SJCRH30 (cell line): ENCODE measurements at regions not wholly inside any gene's neighbourhood (a gene's known extent, or its start where the extent isn't known, plus 50 kb on each side); places are given as distances from the start of the nearest gene placed in this dataset.

ENCODE experiments used
- DNase-seq, 2 experiments: peaks; one replicate each; pipeline ENCODE4 v3.0.0-alpha.2; 2015 to 2020
- H3K27ac ChIP-seq: fragments of 250-450 bp; sonication (Bioruptor Pico); 2 replicates; pipeline ENCODE4 v1.5.1; 2020; ENCODE audit warnings: mild to moderate bottlenecking, moderate library complexity
- H3K27me3 ChIP-seq: fragments of 250-450 bp; sonication (Bioruptor Pico); 2 replicates; pipeline ENCODE4 v1.5.1; 2020; ENCODE audit warnings: mild to moderate bottlenecking, moderate library complexity
- H3K36me3 ChIP-seq: fragments of 250-450 bp; sonication (Bioruptor Pico); 2 replicates; pipeline ENCODE4 v1.5.1; 2020; ENCODE audit warnings: mild to moderate bottlenecking, moderate library complexity
- H3K4me1 ChIP-seq: fragments of 250-450 bp; sonication (Bioruptor Pico); 2 replicates; pipeline ENCODE4 v1.5.1; 2020; ENCODE audit warnings: mild to moderate bottlenecking, moderate library complexity
- H3K4me3 ChIP-seq: fragments of 250-450 bp; sonication (Bioruptor Pico); 2 replicates; pipeline ENCODE4 v1.5.1; 2020; ENCODE audit warnings: mild to moderate bottlenecking, moderate library complexity
- H3K9me3 ChIP-seq: fragments of 250-450 bp; sonication (Bioruptor Pico); replicated peaks from 2 replicates; pipeline ENCODE4 v1.5.1; 2020; ENCODE audit warnings: mild to moderate bottlenecking, moderate library complexity

DNA sequence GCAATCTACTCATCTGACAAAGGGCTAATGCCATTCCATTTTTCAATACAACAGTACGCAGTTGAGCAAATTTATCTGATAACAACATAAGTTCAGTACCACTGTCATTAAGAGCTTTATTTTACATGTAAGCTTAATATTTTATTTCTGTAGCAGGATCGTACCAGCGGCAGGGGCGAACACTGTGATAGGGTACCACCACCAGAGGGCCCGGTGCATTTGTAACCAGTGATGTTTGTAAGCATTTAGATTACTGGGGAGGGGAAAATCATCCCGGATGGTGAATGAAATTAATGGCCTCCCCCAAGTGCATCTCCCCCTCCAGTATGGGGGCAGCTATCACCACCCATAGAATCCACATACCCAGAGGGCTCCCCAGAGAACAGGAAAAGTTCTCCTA lies 179.0 kb downstream of the ADGRA3 start:
- H3K4me3 ChIP-seq = no peak overlapping the region
- no peaks in the 10 kb centered on the region for H3K27me3 ChIP-seq
- H3K4me1 ChIP-seq = no peaks in the 10 kb centered on the region
- no peaks in the 10 kb centered on the region for H3K9me3 ChIP-seq
- H3K36me3 ChIP-seq = no peaks in the 10 kb centered on the region
- H3K27ac ChIP-seq = no peak overlapping the region
- no peak for DNase-seq

DNA sequence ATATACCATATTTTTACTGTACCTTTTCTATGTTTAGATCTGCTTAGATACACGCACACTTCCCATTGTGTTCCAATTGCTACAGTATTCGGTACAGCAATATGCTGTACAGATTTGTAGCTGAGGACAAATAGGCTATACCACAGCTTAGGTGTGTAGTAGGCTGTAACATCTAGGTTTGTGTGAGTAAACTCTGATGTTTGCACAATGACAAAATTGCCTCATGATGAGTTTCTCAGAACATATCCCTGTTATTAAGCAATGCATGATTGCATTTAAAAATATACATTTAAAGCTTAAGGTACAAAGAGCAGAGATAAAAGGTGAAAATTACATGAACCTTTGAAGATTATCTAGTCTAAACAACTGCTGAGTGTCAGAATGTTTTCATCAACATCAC lies 181.7 kb downstream of the ADGRA3 start:
- H3K27ac ChIP-seq = no peak overlapping the region
- H3K36me3 ChIP-seq = no peaks in the 10 kb centered on the region
- H3K27me3 ChIP-seq = no peaks in the 10 kb centered on the region
- H3K4me1 ChIP-seq = no peaks in the 10 kb centered on the region; the same call in 1 of the 2 replicates
- no peak for DNase-seq
- peaks cover 4% of the 10 kb centered on the region for H3K9me3 ChIP-seq
- H3K4me3 ChIP-seq = no peak overlapping the region

DNA sequence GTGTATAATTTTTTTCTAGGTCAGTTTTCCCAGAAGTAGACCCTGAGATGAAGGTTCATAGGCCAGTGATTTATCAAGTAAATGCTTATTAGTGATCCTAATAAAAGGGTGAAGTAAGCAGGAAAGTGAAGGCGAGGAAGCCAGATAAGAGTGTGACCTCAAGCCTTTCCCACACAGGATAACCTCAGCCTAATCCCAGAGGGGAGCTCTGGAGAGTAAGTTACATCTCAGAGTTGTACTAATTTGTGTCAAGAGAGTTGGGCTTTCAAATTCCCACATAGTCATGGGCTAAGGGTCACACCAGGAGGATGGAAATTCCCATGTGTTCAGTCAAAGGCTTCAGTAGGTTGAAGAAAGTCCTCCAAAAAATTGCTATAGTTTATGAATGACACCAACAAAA lies 191.4 kb downstream of the ADGRA3 start:
- Histone ChIP-seq H3K36me3 (no peaks in the 10 kb centered on the region), H3K4me1 (peaks cover 7% of the 10 kb centered on the region), H3K27me3 (no peaks in the 10 kb centered on the region), H3K4me3 (no peak overlapping the region), H3K9me3 (peaks cover 2% of the 10 kb centered on the region), H3K27ac (no peak overlapping the region)
- DNase-seq = no peak

DNA sequence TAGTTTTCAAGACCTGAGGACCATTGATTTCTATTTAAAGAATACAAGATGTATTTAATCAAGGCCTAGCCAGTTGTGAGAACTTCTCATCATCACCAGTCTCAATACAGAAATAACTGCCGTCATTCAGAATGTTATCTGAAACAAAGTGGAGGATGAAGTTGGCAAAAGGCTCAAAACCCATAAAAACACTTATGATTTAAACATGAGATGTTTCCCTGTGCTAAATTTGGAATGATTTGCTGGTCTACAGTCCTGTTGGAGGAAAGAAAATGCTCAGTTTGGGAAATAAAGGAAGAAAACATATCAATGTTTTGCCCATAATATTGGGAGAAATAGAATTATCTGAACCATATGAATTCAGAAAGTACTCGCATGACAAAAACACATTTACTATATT lies 192.2 kb downstream of the ADGRA3 start:
- no peaks in the 10 kb centered on the region for H3K9me3 ChIP-seq
- no peaks in the 10 kb centered on the region for H3K27me3 ChIP-seq
- no peak for DNase-seq
- no peak overlapping the region for H3K27ac ChIP-seq
- peaks cover 7% of the 10 kb centered on the region for H3K4me1 ChIP-seq
- no peak overlapping the region for H3K4me3 ChIP-seq
- H3K36me3 ChIP-seq = no peaks in the 10 kb centered on the region

DNA sequence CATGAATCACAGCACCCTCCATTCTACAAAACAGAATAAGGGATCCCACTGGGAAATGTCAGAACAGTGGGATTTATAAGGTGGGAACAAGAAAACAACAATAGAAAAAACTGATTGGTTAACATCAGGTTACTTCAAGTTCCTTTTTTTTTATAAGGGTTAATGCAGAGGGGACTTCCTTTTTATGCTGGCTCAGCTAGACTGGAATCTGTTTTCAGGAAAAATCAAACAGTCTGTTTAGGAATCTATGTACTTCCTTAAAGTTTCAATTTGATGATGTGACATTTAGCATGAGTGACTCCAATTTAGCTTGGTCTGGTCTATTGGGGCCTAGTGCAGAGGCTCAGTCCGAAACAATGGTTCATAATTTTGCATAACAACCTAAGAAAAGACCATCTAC lies 192.9 kb downstream of the ADGRA3 start:
- no peaks in the 10 kb centered on the region for H3K27me3 ChIP-seq
- H3K36me3 ChIP-seq = no peaks in the 10 kb centered on the region
- H3K9me3 ChIP-seq = no peaks in the 10 kb centered on the region
- no peak overlapping the region for H3K4me3 ChIP-seq
- no peak for DNase-seq
- H3K27ac ChIP-seq = no peak overlapping the region
- H3K4me1 ChIP-seq = peaks cover 6% of the 10 kb centered on the region

DNA sequence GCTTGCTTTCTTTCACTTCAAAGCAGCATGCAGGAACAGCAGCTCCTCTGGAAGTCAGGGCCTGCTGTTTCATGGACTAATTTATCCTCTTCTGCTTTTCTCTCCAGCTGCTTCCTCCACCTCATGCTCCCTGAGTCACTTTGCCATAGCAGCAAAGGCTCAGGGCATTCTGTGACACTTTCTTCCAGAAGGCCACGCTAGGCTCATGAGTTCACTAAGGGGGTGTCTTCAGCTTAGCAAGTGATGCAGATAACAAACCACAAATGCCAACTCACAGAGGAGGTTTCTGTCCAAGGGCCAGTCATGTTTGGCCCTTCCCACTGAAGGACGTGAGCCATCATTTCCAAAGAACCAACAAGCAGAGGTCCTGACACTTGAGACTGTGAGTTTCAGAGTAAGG lies 200.2 kb downstream of the ADGRA3 start:
- no peak for DNase-seq

DNA sequence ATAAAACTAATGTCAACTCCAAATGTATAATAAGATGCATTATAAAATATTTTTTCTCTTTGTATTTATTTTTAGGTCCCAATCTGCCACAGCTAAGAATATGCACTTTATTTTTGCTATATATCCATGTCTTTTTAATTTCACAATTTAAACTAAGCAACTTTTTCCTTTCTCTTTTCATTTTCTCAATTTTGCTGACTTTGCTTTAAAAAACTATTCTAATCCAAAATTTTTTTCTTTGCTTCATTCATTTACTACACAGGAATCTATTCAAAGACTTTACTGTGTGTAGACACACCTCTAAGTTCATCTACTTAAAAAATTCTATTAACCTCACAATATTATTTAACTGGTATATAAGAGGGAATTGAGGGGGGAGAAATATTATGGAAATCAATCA lies 201.9 kb downstream of the ADGRA3 start:
- no peak for DNase-seq
- no peaks in the 10 kb centered on the region for H3K36me3 ChIP-seq
- no peaks in the 10 kb centered on the region for H3K9me3 ChIP-seq
- H3K27me3 ChIP-seq = no peaks in the 10 kb centered on the region
- no peaks in the 10 kb centered on the region; the same call in 1 of the 2 replicates for H3K4me1 ChIP-seq
- no peak overlapping the region for H3K27ac ChIP-seq
- no peak overlapping the region for H3K4me3 ChIP-seq

More for the DNA sequence above, 200.2 kb downstream of the ADGRA3 start:
- Histone ChIP-seq H3K27ac (no peak overlapping the region), H3K9me3 (no peaks in the 10 kb centered on the region), H3K4me3 (no peak overlapping the region), H3K27me3 (no peaks in the 10 kb centered on the region), H3K36me3 (no peaks in the 10 kb centered on the region), H3K4me1 (no peaks in the 10 kb centered on the region; the same call in 1 of the 2 replicates)

DNA sequence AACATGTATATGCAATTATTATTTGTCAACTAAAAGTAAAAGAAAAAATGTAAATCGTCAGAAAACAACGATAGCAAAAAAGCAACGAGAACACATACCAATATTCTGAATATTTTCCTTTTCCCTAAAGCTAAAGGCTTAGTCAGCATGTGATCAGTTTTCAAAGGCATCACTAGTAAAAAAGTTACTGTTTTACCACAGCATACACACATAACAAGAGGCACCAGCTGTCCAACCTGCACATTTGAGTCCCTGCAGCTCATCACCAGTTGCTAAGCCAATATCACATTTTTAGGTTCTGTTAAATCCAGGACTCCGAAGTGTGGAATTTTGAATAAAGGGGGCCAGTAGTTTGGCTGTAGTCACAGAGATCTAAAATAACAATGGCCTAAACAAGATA lies 203.8 kb downstream of the ADGRA3 start:
- no peaks in the 10 kb centered on the region for H3K27me3 ChIP-seq
- no peak overlapping the region for H3K4me3 ChIP-seq
- H3K4me1 ChIP-seq = no peaks in the 10 kb centered on the region; the same call in 1 of the 2 replicates
- H3K9me3 ChIP-seq = no peaks in the 10 kb centered on the region
- peak; percentile 15 to 49 for DNase-seq
- no peaks in the 10 kb centered on the region for H3K36me3 ChIP-seq
- no peak overlapping the region for H3K27ac ChIP-seq

DNA sequence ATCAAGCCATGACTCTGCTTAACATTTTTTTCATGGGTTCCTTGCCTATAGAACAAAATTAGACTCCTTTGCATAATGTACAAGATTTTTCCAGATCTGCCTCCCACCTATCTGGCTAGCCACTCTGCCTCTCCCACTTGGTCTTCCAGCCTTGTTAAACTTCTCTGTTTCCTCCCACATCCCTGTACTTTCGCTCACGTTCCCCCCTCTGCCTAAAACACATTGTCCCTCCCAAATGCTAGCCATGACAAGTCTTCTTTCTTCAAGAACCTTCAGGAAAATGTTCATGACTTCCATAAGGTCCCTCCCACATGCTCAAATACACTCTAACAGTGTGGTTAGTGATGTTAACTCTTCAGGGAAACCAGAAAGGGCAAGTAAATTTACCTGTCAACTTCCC lies 214.6 kb downstream of the ADGRA3 start:
- Histone ChIP-seq H3K36me3 (no peaks in the 10 kb centered on the region), H3K27ac (no peak overlapping the region), H3K4me1 (no peaks in the 10 kb centered on the region), H3K4me3 (no peak overlapping the region), H3K27me3 (peaks cover 4% of the 10 kb centered on the region; the same call in 1 of the 2 replicates), H3K9me3 (no peaks in the 10 kb centered on the region)
- no peak for DNase-seq

DNA sequence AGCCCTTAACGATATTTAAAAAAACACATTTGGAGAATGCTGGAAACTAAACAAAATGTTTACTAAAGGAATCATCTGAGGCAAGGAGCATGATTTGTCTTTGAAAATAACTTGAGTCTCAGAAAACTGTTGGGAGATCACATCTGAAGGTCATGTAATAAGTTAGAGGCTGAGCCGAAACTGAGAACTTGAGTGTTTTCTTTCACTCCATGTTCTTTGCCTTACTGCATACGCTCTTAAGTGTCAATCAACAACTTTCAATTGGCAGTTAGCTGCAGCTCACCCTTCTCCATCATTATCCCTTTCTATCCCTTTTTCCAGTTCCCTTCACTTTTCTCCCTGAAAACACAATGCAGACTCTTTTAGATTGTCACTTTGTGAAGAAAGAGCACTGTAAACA lies 216.2 kb downstream of the ADGRA3 start:
- H3K27ac ChIP-seq = no peak overlapping the region
- DNase-seq = no peak
- no peaks in the 10 kb centered on the region for H3K4me1 ChIP-seq
- H3K36me3 ChIP-seq = no peaks in the 10 kb centered on the region
- H3K27me3 ChIP-seq = peaks cover 4% of the 10 kb centered on the region; the same call in 1 of the 2 replicates
- no peak overlapping the region for H3K4me3 ChIP-seq
- no peaks in the 10 kb centered on the region for H3K9me3 ChIP-seq

DNA sequence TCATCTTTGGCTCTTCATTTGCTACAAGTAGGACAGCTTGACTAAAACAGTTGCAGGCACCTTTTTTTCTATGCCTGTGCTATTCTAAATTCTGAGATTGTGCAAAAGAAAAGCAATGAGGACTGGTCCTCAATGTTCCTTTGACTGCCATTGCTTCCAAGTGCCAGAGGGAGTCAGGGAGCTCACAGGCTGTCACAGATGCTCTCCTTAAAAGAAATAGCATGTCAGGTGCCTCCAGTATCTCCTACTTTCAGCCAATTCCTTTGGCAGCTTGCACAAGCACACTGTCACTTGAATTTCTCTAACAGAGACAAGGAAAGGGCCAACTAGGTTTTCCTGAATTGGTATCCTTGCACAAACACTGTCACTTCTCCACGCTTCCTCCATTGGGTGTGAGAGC lies 228.2 kb downstream of the ADGRA3 start:
- Histone ChIP-seq H3K27me3 (no peaks in the 10 kb centered on the region), H3K4me3 (no peak overlapping the region), H3K36me3 (no peaks in the 10 kb centered on the region), H3K27ac (no peak overlapping the region), H3K9me3 (no peaks in the 10 kb centered on the region), H3K4me1 (no peaks in the 10 kb centered on the region)
- no peak for DNase-seq

DNA sequence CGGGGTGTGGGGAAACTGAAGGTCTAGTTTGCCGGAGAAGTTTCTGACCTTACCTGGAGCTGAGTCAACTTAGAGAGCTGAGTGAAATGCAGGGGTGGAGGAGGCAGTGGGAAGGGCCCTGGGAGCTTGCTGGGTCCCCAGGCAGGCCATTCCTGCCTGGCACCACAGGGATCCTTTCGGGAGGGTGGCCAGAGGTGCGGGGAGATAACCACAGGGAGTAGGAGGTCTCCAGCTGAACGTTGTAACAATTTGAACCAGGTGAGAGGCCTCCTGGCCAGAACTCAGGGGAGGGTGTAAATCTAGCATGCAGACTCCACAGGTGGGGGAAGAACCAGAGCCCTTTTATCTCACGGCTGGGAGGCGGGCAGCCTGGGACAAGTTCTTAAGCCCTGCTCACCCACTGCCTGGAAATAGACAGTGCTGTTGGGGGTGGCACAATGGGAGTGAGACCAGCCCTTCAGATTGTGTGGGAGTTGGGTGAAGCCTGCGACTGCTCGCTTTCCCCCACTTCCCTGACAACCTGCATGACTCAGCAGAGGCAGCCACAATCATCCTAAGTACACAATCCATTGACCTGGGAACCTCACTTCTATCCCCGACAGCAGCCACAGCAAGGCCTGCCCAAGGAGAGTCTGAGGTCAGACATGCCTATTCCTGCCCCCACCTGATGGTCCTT lies 247.4 kb downstream of the ADGRA3 start:
- no peaks in the 10 kb centered on the region for H3K4me1 ChIP-seq
- H3K27ac ChIP-seq = no peak overlapping the region
- H3K36me3 ChIP-seq = no peaks in the 10 kb centered on the region
- H3K27me3 ChIP-seq = no peaks in the 10 kb centered on the region
- H3K4me3 ChIP-seq = no peak overlapping the region
- DNase-seq = no peak
- H3K9me3 ChIP-seq = no peaks in the 10 kb centered on the region

DNA sequence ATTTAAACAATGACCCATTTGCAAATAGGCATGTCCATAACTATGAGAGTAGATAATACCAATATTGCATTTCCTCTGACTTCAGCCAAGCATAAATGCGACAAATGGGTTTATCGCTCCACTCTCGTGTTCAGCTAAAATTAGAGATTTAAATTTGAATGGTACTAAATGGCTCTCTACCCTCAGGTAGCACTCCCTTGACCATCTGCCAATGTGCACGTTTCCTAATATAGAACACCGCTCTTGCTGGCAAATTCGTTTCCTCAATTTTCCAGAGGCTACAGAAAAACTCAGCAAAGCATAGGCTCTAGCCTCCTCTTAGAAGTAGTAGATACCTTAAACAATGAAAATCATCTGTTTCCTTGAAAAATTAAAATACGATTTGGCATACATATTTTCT lies 251.6 kb downstream of the ADGRA3 start:
- Histone ChIP-seq H3K4me1 (no peaks in the 10 kb centered on the region), H3K27me3 (no peaks in the 10 kb centered on the region), H3K36me3 (no peaks in the 10 kb centered on the region), H3K27ac (no peak overlapping the region), H3K9me3 (no peaks in the 10 kb centered on the region), H3K4me3 (no peak overlapping the region)
- DNase-seq = no peak

DNA sequence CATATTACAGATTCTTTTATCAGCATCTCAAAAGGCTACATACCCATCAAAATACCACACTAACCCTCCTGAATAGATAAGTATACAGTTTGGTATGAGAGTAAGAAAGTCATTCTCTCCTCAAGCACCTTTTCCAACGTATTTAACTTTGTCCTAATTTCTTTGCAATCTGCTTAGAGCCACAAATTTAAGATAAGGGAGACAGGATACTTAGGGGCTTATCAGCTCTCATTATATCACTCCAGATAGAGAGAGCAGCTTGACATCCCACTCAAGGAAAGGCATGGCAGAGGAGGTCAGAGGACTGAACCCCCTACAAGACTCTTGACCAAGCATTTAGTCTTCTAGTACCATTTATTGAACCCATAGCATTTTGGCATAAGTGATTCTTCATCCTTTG lies 262.4 kb downstream of the ADGRA3 start:
- Histone ChIP-seq H3K36me3 (no peaks in the 10 kb centered on the region), H3K4me3 (no peak overlapping the region), H3K27ac (no peak overlapping the region), H3K4me1 (no peaks in the 10 kb centered on the region), H3K9me3 (no peaks in the 10 kb centered on the region), H3K27me3 (no peaks in the 10 kb centered on the region)
- DNase-seq = no peak

DNA sequence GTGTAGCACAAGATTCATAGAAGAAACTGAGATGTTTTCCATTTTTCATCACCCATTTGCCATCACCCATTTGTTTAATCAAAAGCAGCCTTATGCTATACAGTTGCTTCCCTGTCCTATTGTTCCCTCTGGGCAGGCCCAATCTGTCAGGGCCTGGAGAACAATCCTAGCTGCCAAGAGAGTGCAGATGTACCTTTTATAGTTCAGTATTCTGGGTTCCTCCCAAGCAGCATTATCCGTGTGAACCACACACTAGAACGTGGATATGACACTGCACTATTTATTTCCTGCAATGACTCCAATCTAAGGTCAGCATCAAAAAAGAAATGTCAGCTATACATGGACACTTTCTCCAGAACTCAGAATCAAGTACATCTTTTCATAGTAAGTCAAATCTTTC lies 269.0 kb downstream of the ADGRA3 start:
- DNase-seq = no peak
- Histone ChIP-seq H3K4me1 (no peaks in the 10 kb centered on the region), H3K4me3 (no peak overlapping the region), H3K27me3 (no peaks in the 10 kb centered on the region), H3K27ac (no peak overlapping the region), H3K36me3 (no peaks in the 10 kb centered on the region), H3K9me3 (no peaks in the 10 kb centered on the region)

DNA sequence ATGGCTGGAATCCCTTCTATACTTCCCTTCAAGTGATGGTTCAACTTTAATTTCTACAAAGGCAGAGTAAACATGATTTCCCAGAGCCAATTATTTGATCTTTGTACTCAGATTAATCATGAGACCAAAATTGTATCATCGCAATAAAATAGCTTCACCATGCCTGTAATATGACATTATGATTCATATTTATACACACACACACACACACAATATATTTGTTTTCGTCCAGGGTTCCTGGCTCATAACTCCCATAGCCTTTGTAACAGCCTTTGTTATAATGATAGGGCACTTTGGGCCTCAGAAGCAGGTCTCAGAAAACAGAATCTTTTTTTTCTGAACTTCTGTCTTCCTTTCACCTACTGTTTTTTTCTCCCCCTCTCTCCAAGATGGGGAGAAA lies 270.6 kb downstream of the ADGRA3 start:
- H3K27ac ChIP-seq = no peak overlapping the region
- no peaks in the 10 kb centered on the region for H3K27me3 ChIP-seq
- no peak overlapping the region for H3K4me3 ChIP-seq
- no peaks in the 10 kb centered on the region for H3K4me1 ChIP-seq
- no peaks in the 10 kb centered on the region for H3K9me3 ChIP-seq
- no peaks in the 10 kb centered on the region for H3K36me3 ChIP-seq
- DNase-seq = no peak
